ENCODE measurements at regions not wholly inside any gene's neighbourhood (a gene's known extent, or its start where the extent isn't known, plus 50 kb on each side); places are given as distances from the start of the nearest gene placed in this dataset.
"Not testable (repeated sequence)": the region's sequence is repeated elsewhere in the genome, so short reads cannot be mapped to it uniquely, and the experiment has no call there.

DNA sequence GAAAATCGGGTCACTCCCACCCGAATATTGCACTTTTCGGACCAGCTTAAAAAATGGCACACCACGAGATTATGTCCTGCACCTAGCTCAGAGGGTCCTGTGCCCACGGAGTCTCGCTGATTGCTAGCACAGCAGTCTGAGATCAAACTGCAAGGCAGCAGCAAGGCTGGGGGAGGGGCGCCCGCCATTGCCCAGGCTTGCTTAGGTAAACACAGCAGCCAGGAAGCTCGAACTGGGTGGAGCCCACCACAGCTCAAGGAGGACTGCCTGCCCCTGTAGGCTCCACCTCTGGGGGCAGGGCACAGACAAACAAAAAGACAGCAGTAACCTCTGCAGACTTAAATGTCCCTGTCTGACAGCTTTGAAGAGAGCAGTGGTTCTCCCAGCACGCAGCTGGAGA lies 405.3 kb downstream of the PTH2R start:
- not testable (repeated sequence) for DNase-seq

DNA sequence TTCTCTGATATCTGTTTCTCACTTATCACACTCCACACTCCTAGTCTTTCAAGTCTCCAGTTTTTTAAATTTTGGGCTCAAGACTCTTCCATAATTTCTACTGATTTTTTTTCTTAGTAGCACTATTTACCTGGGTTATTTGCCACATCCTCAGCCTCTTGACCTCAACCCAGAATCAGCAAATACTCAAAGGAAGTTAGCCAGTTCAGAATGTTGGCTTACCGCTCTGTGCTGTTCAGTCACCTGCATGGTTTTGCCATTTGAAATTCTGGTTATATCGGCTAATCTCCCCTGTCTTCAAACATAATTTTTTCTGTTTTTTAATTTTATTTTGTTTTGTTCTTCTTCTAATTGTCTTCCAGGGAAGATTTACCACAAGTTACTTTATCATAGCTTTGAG lies 412.6 kb downstream of the PTH2R start:
- no peak for DNase-seq

- no peak for DNase-seq
Observed at GRCh38 chr2:208820014-208820688, 413.6 kb downstream of the PTH2R start.

- DNase-seq: no peak
Observed at GRCh38 chr2:208827109-208827508, 420.5 kb downstream of the PTH2R start.

- no peak for DNase-seq
Observed at GRCh38 chr2:208827549-208828221, 421.1 kb downstream of the PTH2R start.

GRCh38 chr2:208830203-208830602 lies 423.6 kb downstream of the PTH2R start:
- no peak for DNase-seq

GRCh38 chr2:208847651-208848050 lies 441.1 kb downstream of the PTH2R start:
- no peak for DNase-seq

DNA sequence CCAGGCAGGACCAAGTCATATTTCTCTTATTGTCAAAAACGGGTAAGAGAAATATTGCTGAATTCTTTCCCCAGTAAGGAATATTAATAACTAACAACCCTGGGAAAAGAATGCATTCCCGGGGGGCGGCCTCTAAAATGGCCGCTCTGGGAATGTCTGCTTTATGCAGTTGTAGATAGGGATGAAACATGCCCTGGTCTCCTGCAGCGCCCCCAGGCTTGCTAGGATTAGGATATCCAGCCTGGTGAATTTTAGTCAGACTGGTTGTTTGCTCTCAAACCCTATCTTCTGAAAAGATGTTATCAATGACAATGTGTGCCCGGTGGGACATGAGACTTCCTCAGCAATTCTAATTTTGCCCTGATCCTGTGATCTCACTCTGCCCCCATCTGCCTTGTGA lies 448.1 kb downstream of the PTH2R start:
- no peak for DNase-seq

DNA sequence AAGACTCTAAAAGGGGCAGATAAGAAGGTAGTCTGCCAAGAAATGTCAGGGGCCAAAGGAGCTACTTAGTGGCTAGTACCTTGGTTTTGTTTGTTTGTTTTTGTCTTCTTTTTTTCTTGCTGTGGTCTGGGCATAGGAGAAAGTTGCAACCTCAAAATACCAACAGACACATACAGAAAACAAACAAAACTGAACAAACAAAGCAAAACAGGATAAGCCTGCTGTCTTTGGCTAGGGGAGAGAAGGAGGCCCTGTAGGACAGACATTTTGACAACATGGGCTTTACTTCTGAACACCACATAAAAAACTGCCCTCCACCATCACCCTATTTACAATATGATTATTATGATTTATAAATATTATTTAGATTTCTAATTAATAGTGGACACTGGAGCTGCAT lies 460.8 kb downstream of the PTH2R start:
- no peak for DNase-seq

GRCh38 chr2:208872591-208872990 lies 466.0 kb downstream of the PTH2R start:
- DNase-seq: no peak

DNA sequence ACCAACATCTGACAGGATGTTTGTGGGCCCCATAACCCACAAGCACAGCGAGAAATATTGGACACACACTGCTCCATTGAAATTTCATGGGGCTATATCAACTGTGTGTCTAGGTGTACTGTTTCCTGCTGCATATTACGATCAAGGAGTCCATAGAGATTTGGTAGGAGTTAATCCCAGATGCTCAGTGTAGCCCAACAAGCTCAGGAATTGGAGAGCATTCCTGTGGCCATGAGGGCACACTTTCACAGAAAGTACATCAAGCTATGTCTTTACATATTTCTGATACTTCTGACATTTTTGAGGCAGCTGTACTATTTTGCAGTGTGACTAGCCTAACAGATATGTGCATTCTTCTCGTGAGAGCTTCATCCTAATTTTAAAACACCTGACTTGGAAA lies 473.1 kb downstream of the PTH2R start:
- DNase-seq: no peak

GRCh38 chr2:208880171-208880570 lies 473.6 kb downstream of the PTH2R start:
- no peak for DNase-seq

DNA sequence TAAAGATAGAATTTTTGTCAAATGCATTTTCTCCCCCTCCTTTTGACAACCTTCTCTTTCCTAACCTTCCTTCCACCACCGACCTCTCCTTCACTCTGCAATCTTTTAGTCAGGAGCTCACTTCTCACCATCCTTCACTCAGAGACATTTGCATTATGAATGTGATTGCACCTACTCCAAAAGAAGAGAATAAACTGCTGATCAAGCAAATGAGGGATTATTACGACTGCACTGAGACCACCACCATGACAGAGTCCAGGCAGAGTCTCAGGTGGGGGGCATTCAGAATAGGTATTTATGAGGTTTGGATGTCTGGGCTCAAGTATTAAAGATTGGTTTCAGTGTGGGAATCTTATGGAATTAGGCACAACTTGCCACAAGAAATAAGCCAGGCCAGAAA lies 483.9 kb downstream of the PTH2R start:
- no peak for DNase-seq

DNA sequence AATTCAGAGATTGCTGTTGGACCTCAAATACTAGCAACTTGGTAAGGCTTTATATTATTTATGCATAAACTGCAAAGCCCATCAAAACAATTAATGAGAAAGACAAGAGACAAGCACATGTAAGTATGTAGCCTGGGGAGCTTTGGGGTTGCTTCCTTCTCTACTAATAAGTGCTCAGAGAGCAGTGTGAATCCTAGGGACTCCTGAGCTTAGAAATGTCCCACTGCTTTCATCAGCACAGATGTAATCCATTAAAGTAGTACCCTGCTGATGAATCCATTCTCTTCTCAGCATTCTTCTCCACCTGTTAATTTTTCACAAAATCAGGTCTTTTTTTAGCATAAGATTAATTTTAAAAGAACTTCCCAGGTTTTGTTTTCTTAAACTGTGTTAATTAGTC lies 485.6 kb downstream of the PTH2R start:
- no peak for DNase-seq

DNA sequence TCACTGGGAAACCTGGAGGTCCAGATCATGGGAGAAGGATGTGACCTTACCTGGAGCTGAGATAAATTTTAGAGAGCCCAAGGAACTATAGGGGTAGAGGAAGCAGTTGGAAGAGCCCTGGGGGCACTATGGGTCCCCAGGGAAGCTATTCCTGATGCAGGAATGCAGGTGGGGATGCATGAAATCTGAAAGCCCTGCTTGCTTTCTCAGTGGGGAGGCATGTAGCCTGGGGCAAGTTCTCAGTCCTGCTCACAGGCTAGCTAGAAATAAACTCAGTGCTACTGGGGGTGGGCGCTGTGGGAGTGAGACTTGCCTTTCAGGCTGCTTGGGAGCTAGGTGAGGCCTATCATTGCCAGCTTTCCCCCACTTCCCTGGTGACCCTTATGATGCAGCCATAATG lies 499.7 kb downstream of the PTH2R start:
- no peak for DNase-seq

GRCh38 chr2:208915401-208915800 lies 508.4 kb upstream of the MAP2 start:
- DNase-seq: no peak

DNA sequence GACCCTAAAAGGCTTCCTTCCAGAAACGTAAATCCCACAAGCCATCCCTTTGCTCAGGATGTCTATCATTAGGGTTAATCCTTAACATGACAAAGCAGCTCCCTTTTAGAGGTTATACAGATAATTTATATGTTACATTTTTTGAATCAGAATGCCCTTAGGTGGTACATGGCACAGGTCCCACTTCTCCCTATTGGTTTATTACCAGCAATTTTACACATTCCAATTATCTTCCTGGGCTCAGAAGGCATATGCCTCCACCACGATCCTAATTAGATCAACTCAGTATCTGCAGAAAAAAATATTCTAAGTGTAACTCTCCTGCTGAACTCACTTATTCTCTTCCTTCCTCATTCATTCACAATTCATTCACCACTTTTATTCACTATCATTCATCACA lies 507.0 kb upstream of the MAP2 start:
- no peak for DNase-seq

DNA sequence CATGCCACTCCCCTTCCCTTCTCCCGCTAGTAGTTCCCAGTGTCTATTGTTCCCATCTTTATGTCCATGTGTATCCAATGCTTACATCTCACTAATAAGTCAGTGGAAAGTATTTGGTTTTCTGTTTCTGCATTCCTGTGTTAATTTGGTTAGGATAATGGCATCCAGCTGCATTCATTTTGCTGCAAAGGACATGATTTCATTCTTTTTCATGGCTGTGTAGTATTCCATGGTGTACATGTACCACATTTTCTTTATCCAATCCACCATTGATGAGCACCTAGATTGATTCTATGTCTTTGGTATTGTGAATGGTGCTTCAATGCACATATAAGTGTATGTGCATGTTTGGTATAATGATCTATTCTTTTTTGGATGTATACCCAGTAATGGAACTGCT lies 502.5 kb upstream of the MAP2 start:
- DNase-seq: not testable (repeated sequence)

GRCh38 chr2:208927867-208928266 lies 496.0 kb upstream of the MAP2 start:
- no peak for DNase-seq

DNA sequence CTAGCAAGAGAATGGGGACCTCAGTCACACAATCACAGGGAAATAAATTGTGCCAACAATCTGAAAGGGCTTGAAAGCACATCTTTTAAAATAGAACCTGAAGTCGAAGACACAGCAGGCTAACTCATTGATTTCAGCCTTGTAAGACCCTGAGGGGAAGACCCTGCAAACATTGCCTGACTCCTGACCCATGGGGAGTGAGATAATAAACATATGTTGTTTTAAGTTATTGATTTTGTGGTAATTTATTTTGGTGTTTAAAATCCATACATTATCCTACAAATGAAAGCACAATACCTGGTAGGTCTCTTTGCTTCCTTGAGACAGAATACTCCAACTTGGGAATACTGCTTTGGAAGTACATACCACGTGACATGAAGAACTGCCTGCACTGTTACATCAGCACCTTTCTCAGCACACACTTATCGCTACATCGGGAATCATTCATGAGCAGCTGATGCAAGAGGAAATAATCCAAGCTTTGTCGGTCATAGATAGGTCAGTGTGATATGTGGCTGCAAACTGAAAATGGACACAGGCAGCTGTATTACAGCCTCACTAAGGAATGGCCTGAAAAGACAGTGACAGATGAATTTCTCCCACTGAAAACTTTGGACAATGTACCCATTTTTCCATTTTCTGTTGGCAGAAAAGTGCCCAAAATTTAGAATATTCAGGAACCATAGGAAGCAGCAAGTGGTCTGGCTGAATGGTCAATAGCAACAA lies 494.5 kb upstream of the MAP2 start:
- no peak for DNase-seq

- DNase-seq: no peak
Observed at GRCh38 chr2:208929894-208930427, 493.9 kb upstream of the MAP2 start.

DNA sequence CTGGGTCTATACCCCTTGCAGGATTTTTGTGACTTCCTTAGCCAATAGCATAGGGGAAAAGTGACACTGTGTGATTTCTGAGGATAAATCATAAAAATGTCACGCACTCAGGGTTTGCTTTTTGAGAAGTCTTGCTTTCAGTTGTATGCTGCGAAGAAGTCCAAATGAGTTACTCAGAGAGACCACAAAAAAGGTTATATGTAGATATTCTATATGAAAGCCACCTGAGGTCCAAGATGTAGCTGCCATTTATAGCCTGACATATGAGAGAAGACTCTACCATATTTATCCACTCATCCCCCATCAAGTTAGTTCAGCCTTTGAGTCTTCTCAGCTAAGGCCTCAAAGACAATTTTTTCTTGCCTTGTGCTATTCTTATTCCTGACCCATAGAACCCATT lies 488.3 kb upstream of the MAP2 start:
- DNase-seq: no peak

DNA sequence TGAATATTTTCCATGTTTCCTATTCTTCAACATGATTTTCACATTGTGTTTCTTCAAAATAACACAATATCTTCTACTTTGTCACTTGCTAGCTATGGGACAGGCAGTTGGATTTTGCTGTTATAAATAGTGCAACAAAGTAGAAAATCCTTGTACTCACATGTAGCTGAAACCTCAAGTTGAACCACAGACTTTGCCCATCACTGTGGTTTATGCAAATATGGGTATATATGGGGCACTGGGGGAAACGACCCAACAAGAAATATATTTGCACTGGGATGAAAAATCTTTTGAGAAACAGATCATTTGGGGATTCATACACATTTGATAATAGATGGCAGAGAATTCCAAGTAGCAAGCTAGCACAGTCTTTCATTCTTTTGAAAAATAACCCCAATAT lies 486.3 kb upstream of the MAP2 start:
- DNase-seq: no peak

GRCh38 chr2:208939852-208940251 lies 484.0 kb upstream of the MAP2 start:
- no peak for DNase-seq
